LNCAP (cell line): ENCODE measurements at regions not wholly inside any gene's neighbourhood (a gene's known extent, or its start where the extent isn't known, plus 50 kb on each side); places are given as distances from the start of the nearest gene placed in this dataset.

Source experiments
- CTCF ChIP-seq: fragments of 450-650 bp; IDR thresholded peaks from 2 replicates; pipeline ENCODE4 v1.5.1; 2017; ENCODE audit warnings: mild to moderate bottlenecking

- no peak for TF ChIP-seq CTCF
These were observed 73.1 kb upstream of the SLC6A6 start for GRCh38 chr3:14329116-14329830.

DNA sequence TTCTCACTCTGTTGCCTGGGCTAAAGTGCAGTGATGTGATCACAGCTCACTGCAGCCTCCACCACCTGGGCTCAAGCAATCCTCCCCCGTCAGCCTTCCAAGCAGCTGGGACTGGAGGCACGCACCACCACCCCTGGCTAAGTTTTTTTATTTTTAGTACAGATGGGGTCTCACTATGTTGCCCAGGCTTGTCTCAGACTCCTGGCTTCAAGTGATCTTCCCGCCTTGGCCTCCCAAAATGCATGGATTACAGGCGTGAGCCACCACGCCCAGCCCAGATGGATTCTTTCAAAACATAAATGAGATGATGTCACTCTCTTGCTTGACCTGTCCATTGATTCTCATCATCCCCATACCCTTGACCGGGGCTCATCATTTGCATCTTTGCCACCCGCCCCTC is 72.6 kb upstream of the SLC6A6 start:
- TF ChIP-seq CTCF, result no peak

DNA sequence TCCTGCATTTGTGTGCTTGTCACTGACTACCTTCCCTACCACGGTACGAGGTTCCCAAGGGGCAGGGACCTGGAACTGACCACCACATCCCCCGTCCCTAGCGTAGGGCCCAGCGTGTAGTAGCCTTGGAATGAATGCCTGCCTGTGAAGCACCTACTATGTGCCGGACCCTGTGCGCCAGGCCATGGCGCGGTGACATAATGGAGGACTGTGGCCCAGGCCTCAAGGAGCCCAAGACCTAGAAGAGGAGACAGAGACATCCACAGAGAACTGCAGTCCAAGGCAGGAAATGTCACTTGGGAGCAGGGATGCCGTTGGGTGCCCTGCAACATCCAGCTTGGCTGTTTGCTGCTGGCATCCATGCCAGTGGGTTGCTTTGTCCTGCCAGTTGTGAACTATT is 71.9 kb upstream of the SLC6A6 start:
- TF ChIP-seq CTCF, result no peak

- no peak for TF ChIP-seq CTCF
These were observed 71.2 kb upstream of the SLC6A6 start for GRCh38 chr3:14331251-14331650.

DNA sequence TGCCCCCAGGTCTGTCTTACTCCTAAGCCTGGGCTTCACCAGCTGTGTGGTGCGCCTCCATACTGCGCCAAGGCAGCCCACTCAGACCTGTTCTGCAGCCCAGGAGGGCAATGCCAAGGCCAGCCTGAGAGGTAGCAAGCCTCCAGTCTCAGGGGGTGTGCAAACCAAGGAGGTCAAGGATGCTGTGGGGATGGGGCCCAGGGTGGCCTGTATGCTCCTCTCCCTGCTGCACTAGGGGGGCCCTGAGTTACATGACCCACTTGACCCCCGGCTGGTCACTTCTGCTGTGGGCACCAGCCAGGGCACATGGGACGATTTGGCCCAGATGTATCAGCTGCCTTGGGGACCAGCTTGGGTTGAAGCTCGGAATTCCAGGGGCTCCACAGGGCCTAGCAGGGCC is 70.0 kb upstream of the SLC6A6 start:
- TF ChIP-seq CTCF, result no peak

- TF ChIP-seq CTCF, result no peak
These were observed 69.2 kb upstream of the SLC6A6 start for GRCh38 chr3:14333215-14333614.

DNA sequence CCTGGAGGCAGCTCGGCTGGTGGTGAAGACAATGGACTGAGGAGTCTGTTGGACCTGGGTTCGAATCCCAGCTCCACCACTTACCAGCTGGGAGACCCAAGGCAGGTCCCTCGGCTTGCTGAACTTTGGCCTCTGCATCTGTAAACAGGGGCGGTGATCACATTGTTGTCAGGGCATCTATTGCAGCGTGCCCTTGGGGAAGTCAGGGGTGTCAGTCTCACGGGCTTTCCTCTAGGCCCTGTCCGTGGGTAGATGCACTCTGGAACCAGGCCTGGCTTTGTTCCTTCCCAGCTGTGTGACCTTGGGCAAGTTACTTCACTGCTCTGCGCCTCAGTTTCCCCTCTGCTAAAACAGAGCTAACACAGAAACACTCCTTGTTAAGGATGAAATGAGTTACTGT is 68.8 kb upstream of the SLC6A6 start:
- no peak for TF ChIP-seq CTCF

DNA sequence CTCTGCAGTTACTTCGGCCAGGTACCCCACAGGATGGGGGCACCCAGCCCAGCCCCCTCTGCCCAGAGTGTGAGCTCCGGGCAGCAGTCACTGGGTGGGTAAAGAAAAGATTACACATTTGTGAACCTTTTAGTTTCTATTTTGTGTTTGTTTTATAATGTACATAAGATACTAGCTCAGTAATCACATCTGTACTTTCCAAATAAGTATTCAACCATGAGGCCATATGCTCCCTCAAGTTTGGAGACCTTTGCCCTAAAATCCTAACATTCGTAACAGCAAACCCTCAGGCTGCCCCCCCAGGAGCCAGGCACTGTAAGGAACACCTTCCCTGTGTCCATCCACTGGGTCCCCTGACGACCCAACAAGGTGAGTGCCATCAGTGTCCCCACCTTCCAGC is 68.3 kb upstream of the SLC6A6 start:
- no peak for TF ChIP-seq CTCF
